Suprapubic skin (tissue), 4 donors: ENCODE measurements at regions not wholly inside any gene's neighbourhood (a gene's known extent, or its start where the extent isn't known, plus 50 kb on each side); places are given as distances from the start of the nearest gene placed in this dataset.

Experiments used
- EP300 ChIP-seq: sonication (generic); formaldehyde crosslinking; IDR thresholded peaks from one replicate; pipeline ENCODE4 v1.6.1; 2017; ENCODE audit warnings: antibody characterized with exemption
- POLR2A ChIP-seq, 2 donors: fragments of 450-650 bp; IDR thresholded peaks; one replicate each; pipeline ENCODE4 v1.6.1; 2017; ENCODE audit warnings: antibody characterized with exemption in 2 of 2, mild to moderate bottlenecking in 2 of 2, moderate library complexity in 2 of 2
- POLR2AphosphoS5 ChIP-seq, 3 donors: sonication (generic); formaldehyde crosslinking; IDR thresholded peaks; one replicate each; pipeline ENCODE4 v1.6.1; 2017; ENCODE audit warnings: antibody characterized with exemption in 3 of 3
- TF ChIP-seq, protein P1 (sequence below), 2 donors: fragments of 200-600 bp in 1 of 2; fragments of 450-650 bp in 1 of 2; sonication (generic) in 1 of 2; IDR thresholded peaks; one replicate each; pipeline ENCODE4 v1.5.1; 2016 to 2019; ENCODE audit warnings: antibody characterized with exemption in 2 of 2, mild to moderate bottlenecking in 1 of 2, moderate library complexity in 1 of 2

DNA sequence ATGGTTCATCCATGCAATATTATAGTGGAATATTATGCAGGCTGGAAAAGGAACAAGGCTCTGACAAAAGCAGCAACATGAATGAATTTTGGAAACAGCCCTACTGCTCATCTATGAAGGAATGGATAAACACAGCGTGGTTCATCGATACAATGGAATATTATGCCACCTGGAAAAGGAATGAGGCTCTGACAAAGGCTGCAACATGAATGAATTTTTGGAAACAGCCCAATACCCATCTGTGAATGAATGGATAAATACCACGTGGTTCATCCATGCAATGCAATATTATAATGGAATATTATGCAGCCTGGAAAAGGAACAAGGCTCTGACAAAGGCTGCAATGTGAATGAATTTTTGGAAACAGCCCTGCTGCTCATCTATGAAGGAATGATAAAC is 160.4 kb downstream of the CRLF2 start:
- TF ChIP-seq, protein P1, sequence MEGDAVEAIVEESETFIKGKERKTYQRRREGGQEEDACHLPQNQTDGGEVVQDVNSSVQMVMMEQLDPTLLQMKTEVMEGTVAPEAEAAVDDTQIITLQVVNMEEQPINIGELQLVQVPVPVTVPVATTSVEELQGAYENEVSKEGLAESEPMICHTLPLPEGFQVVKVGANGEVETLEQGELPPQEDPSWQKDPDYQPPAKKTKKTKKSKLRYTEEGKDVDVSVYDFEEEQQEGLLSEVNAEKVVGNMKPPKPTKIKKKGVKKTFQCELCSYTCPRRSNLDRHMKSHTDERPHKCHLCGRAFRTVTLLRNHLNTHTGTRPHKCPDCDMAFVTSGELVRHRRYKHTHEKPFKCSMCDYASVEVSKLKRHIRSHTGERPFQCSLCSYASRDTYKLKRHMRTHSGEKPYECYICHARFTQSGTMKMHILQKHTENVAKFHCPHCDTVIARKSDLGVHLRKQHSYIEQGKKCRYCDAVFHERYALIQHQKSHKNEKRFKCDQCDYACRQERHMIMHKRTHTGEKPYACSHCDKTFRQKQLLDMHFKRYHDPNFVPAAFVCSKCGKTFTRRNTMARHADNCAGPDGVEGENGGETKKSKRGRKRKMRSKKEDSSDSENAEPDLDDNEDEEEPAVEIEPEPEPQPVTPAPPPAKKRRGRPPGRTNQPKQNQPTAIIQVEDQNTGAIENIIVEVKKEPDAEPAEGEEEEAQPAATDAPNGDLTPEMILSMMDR (IDR thresholded peaks at IDR 0.05) = no peak
- TF ChIP-seq POLR2A (IDR thresholded peaks at IDR 0.05) (no peak), POLR2AphosphoS5 (IDR thresholded peaks at IDR 0.05) (no peak), EP300 (no peak)
